ENCODE measurements at regions not wholly inside any gene's neighbourhood (a gene's known extent, or its start where the extent isn't known, plus 50 kb on each side); places are given as distances from the start of the nearest gene placed in this dataset.
"Not testable (repeated sequence)": the region's sequence is repeated elsewhere in the genome, so short reads cannot be mapped to it uniquely, and the experiment has no call there.

GRCh38 chr10:15997313-15997712, 137.0 kb upstream of the MINDY3 start:
- no peak overlapping the region for H3K4me3 ChIP-seq (ENCODE audit: low read length)
- TF ChIP-seq, protein P1, sequence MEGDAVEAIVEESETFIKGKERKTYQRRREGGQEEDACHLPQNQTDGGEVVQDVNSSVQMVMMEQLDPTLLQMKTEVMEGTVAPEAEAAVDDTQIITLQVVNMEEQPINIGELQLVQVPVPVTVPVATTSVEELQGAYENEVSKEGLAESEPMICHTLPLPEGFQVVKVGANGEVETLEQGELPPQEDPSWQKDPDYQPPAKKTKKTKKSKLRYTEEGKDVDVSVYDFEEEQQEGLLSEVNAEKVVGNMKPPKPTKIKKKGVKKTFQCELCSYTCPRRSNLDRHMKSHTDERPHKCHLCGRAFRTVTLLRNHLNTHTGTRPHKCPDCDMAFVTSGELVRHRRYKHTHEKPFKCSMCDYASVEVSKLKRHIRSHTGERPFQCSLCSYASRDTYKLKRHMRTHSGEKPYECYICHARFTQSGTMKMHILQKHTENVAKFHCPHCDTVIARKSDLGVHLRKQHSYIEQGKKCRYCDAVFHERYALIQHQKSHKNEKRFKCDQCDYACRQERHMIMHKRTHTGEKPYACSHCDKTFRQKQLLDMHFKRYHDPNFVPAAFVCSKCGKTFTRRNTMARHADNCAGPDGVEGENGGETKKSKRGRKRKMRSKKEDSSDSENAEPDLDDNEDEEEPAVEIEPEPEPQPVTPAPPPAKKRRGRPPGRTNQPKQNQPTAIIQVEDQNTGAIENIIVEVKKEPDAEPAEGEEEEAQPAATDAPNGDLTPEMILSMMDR (conservative IDR thresholded peaks at IDR 0.05; ENCODE audit: low read depth, low read length), result no peak
- DNase-seq (ENCODE audit: low read depth), result no peak

DNA sequence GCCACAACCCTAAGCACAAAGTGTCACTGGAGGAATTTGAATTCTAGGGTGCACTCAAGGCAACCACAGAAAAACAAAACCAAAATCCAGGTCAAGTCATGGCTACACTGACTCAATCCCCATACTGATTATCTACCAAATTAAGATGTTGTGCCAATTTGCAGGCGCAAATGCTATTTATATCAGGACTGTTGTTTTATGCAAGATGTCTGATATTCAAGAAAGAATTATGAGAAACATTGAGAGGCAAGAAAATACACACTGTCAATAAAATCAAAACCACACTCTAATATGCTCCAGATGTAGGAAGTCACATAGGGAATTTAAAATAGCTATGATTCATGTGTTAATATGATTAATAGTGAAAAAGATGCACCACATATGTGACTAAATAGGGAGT, 141.3 kb upstream of the MINDY3 start:
- DNase-seq (ENCODE audit: low read depth), result no peak
- TF ChIP-seq, protein P1 (conservative IDR thresholded peaks at IDR 0.05; ENCODE audit: low read depth, low read length), result no peak
- no peak overlapping the region for H3K4me3 ChIP-seq (ENCODE audit: low read length)

DNA sequence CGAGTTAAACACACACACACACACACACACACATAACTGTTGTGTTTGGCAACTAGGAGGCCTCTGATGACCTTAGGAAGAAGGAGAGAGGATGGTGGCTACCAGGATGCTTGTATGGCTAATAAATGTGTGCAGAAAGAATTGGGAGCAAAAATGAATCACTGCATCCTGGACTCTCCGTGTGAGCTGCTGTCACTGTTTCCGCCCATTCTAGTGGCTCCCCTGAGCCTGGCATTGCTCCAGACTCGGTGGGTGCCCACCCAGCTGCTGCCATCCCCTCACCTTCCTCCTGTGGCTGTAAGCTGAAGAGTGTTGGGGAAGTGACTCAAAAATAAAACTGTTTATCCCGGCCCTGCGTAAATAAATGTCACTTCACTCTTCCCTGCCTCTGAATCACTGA, 149.5 kb upstream of the MINDY3 start:
- DNase-seq (ENCODE audit: low read depth), result no peak
- TF ChIP-seq, protein P1 (conservative IDR thresholded peaks at IDR 0.05; ENCODE audit: low read depth, low read length), result no peak
- no peak overlapping the region for H3K4me3 ChIP-seq (ENCODE audit: low read length)

DNA sequence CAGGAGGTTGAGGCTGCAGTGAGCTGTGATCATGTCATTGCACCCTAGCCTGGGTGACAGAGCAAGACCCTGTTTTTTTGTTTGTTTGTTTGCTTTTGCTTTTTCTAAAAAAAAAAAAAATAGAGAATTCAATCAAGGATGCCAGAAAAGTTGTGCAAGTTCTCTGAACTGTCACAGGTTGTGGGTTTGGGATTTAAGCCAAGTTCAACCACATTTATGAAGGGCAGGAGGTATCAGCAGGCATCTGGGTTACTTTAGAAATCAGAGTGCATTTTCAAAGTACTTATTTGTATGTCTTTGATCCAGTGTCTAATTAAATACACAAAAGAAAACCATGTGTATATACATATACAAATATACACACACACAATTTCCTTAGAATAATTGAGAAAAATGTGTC, 151.2 kb upstream of the MINDY3 start:
- no peak overlapping the region for H3K4me3 ChIP-seq (ENCODE audit: low read length)
- no peak for DNase-seq (ENCODE audit: low read depth)
- TF ChIP-seq, protein P1 (conservative IDR thresholded peaks at IDR 0.05; ENCODE audit: low read depth, low read length), result no peak

DNA sequence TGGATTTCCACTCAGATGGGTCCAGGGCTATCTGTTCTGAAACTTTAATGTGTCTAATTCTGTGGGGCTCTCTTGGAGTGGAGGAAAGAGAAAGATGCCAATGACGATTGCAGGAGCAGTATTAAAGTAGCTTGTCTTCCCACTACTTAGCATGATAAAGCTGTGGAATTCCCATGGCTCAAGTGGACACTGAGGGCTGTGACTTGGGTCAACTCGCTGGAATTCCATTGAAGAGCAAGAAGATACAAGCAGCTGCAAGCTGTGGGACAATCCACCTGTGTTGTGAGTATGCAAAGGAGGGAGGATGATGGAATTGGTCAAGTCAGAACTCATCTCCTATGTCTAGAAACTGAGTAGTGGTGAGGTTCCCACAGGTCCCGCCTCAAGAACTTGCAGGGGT, 154.2 kb upstream of the MINDY3 start:
- TF ChIP-seq, protein P1 (conservative IDR thresholded peaks at IDR 0.05; ENCODE audit: low read depth, low read length), result no peak
- H3K4me3 ChIP-seq (ENCODE audit: low read length), result no peak overlapping the region
- no peak for DNase-seq (ENCODE audit: low read depth)

GRCh38 chr10:16016688-16017087, 156.4 kb upstream of the MINDY3 start:
- TF ChIP-seq, protein P1 (conservative IDR thresholded peaks at IDR 0.05; ENCODE audit: low read depth, low read length), result no peak
- no peak overlapping the region for H3K4me3 ChIP-seq (ENCODE audit: low read length)
- no peak for DNase-seq (ENCODE audit: low read depth)

GRCh38 chr10:16020836-16021235, 160.5 kb upstream of the MINDY3 start:
- no peak overlapping the region for H3K4me3 ChIP-seq (ENCODE audit: low read length)
- no peak for DNase-seq (ENCODE audit: low read depth)
- TF ChIP-seq, protein P1 (conservative IDR thresholded peaks at IDR 0.05; ENCODE audit: low read depth, low read length), result no peak

- DNase-seq (ENCODE audit: low read depth); H3K4me3 ChIP-seq (ENCODE audit: low read length): not testable (repeated sequence)
Observed at GRCh38 chr10:16026832-16027231, 166.5 kb upstream of the MINDY3 start.

Data from retinal pigment epithelial cell (primary cell).